ENCODE measurements at regions not wholly inside any gene's neighbourhood (a gene's known extent, or its start where the extent isn't known, plus 50 kb on each side); places are given as distances from the start of the nearest gene placed in this dataset.
"Not testable (repeated sequence)": the region's sequence is repeated elsewhere in the genome, so short reads cannot be mapped to it uniquely, and the experiment has no call there.

GRCh38 chr11:112670806-112671570 is 290.2 kb upstream of the NCAM1 start:
- no peak for DNase-seq (ENCODE audit: low read depth)
- no peak for TF ChIP-seq CTCF (IDR thresholded peaks at IDR 0.05; ENCODE audit: insufficient read depth, low read depth, low read length)
- H3K4me3 ChIP-seq (ENCODE audit: low read depth, low read length) = no peak overlapping the region

- DNase-seq (ENCODE audit: low read depth); H3K4me3 ChIP-seq (ENCODE audit: low read depth, low read length): not testable (repeated sequence)
Observed at GRCh38 chr11:112673401-112673800, 287.8 kb upstream of the NCAM1 start.

- TF ChIP-seq CTCF (IDR thresholded peaks at IDR 0.05; ENCODE audit: insufficient read depth, low read depth, low read length) = no peak
- no peak for DNase-seq (ENCODE audit: low read depth)
- H3K4me3 ChIP-seq (ENCODE audit: low read depth, low read length) = no peak overlapping the region
Observed at GRCh38 chr11:112685111-112685510, 276.1 kb upstream of the NCAM1 start.

- DNase-seq (ENCODE audit: low read depth) = no peak
- TF ChIP-seq CTCF (IDR thresholded peaks at IDR 0.05; ENCODE audit: insufficient read depth, low read depth, low read length) = no peak
- no peak overlapping the region for H3K4me3 ChIP-seq (ENCODE audit: low read depth, low read length)
Observed at GRCh38 chr11:112689851-112690250, 271.4 kb upstream of the NCAM1 start.

- DNase-seq (ENCODE audit: low read depth) = no peak
- TF ChIP-seq CTCF (IDR thresholded peaks at IDR 0.05; ENCODE audit: insufficient read depth, low read depth, low read length) = no peak
- no peak overlapping the region for H3K4me3 ChIP-seq (ENCODE audit: low read depth, low read length)
Observed at GRCh38 chr11:112693781-112694180, 267.4 kb upstream of the NCAM1 start.

- no peak for DNase-seq (ENCODE audit: low read depth)
- H3K4me3 ChIP-seq (ENCODE audit: low read depth, low read length) = no peak overlapping the region
- no peak for TF ChIP-seq CTCF (IDR thresholded peaks at IDR 0.05; ENCODE audit: insufficient read depth, low read depth, low read length)
Observed at GRCh38 chr11:112694245-112694644, 267.0 kb upstream of the NCAM1 start.

GRCh38 chr11:112694813-112695212 is 266.4 kb upstream of the NCAM1 start:
- DNase-seq (ENCODE audit: low read depth) = no peak
- no peak for TF ChIP-seq CTCF (IDR thresholded peaks at IDR 0.05; ENCODE audit: insufficient read depth, low read depth, low read length)
- no peak overlapping the region for H3K4me3 ChIP-seq (ENCODE audit: low read depth, low read length)
